Upper lobe of left lung (tissue), 4 donors: ENCODE measurements at regions not wholly inside any gene's neighbourhood (a gene's known extent, or its start where the extent isn't known, plus 50 kb on each side); places are given as distances from the start of the nearest gene placed in this dataset.

ENCODE experiments used
- CTCF ChIP-seq, 6 experiments: fragments of 450-650 bp in 4 of 6; fragments of 200-600 bp in 2 of 6; sonication (generic) in 2 of 6; IDR thresholded peaks; one replicate each; pipeline ENCODE4 v1.5.1; 2016 to 2019; ENCODE audit warnings: antibody characterized with exemption in 6 of 6
- EP300 ChIP-seq, 4 donors: sonication (generic); formaldehyde crosslinking; IDR thresholded peaks; one replicate each; pipeline ENCODE4 v1.5.1; 2017; ENCODE audit warnings: antibody characterized with exemption in 4 of 4, control low read depth in 2 of 4
- POLR2A ChIP-seq, 4 donors: fragments of 450-650 bp; IDR thresholded peaks; one replicate each; pipeline ENCODE4 v1.5.1; 2016 to 2017; ENCODE audit warnings: antibody characterized with exemption in 4 of 4, mild to moderate bottlenecking in 2 of 4
- POLR2AphosphoS5 ChIP-seq, 2 donors: sonication (generic); formaldehyde crosslinking; IDR thresholded peaks; one replicate each; pipeline ENCODE4 v1.5.1; 2017; ENCODE audit warnings: antibody characterized with exemption in 2 of 2

- TF ChIP-seq CTCF (IDR thresholded peaks at IDR 0.05) (no peak), POLR2A (IDR thresholded peaks at IDR 0.05) (no peak), POLR2AphosphoS5 (IDR thresholded peaks at IDR 0.05) (no peak), EP300 (IDR thresholded peaks at IDR 0.05) (no peak)
These were observed 1368.7 kb downstream of the UQCRFS1 start for GRCh38 chr19:27844261-27844660.
